ENCODE measurements at regions not wholly inside any gene's neighbourhood (a gene's known extent, or its start where the extent isn't known, plus 50 kb on each side); places are given as distances from the start of the nearest gene placed in this dataset.

DNA sequence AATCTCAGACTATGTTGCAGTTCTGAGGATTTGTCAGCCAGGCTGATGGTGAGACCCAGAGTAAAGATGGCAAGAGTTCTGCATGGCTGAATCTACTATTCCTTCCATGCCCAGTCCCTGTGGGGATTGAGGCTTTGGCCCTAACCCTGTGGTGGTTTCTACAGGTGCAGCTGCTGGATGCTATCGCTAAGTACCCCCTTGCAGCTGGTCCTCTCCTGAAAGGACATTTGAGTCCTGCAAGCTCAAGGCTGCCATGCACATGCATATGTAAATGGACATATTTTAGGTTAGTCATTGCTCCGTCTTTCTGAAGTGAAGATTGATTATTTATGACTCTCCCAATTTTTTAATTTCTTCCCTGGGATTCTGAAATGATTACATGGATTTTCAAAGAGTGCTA lies 1122.2 kb upstream of the CELF2 start:
- no peak overlapping the region for H4K8ac ChIP-seq (ENCODE audit: low read depth in 2 of 2, low read length in 2 of 2)
- ChIA-PET CTCF (no interaction called here), POLR2A (ENCODE audit: unreplicated experiment) (no interaction called here)
- no peak overlapping the region for H4K5ac ChIP-seq (ENCODE audit: low read depth, low read length)
- no peak overlapping the region for H2AFZ ChIP-seq (replicated peaks; ENCODE audit: low read length, poor library complexity)
- no peaks in the 10 kb centered on the region for H3K9me1 ChIP-seq (ENCODE audit: insufficient read depth, low read length)
- H3K56ac ChIP-seq (ENCODE audit: extremely low read depth, insufficient read depth, low read length) = no peak overlapping the region
- dilution Hi-C loops (cut with HindIII; ENCODE audit: low sequenced_read_pairs, unreplicated experiment) = no loop called here
- DNase-seq = no peak
- no peak overlapping the region for H3K4me3 ChIP-seq (ENCODE audit: insufficient read depth, low read depth, low read length)
- no peak overlapping the region for H3K14ac ChIP-seq (replicated peaks; ENCODE audit: low read depth, low read length)
- no peak overlapping the region for H3K4ac ChIP-seq (ENCODE audit: low read depth, low read length)
- ATAC-seq (ENCODE audit: low read depth) = no peak
- intact Hi-C loops (cut with micrococcal nuclease) = no loop called here
- H4K91ac ChIP-seq (ENCODE audit: insufficient read depth, low read depth, low read length) = no peak overlapping the region
- no peaks in the 10 kb centered on the region for H3K9me3 ChIP-seq (ENCODE audit: control insufficient read depth, insufficient read depth, low read length)
- no peaks in the 10 kb centered on the region for H3K4me1 ChIP-seq (ENCODE audit: control insufficient read depth, insufficient read depth, low read length)
- H2AK5ac ChIP-seq (ENCODE audit: low read depth, low read length) = no peak overlapping the region
- H3K79me1 ChIP-seq (ENCODE audit: low read depth in 1 of 2, low read length in 2 of 2) = no peaks in the 10 kb centered on the region
- H2AK9ac ChIP-seq (replicated peaks; ENCODE audit: low read depth, low read length, poor library complexity) = no peak overlapping the region
- no peak overlapping the region for H3K18ac ChIP-seq (ENCODE audit: low read depth, low read length)
- no CpG with 5 or more reads among the region's 2 CpGs for whole genome bisulfite sequencing, 2 experiments (ENCODE audit: extremely low coverage in 2 of 2, insufficient read length in 1 of 2)
- TF ChIP-seq MXI1 (IDR thresholded peaks at IDR 0.05; ENCODE audit: borderline replicate concordance, low read depth, low read length) = no peak
- no peak for TF ChIP-seq ELK1 (IDR thresholded peaks at IDR 0.05; ENCODE audit: borderline replicate concordance, low read depth, low read length)
- TF ChIP-seq FOS (IDR thresholded peaks at IDR 0.05; ENCODE audit: low read depth, low read length) = no peak
- no peak for TF ChIP-seq RAD21 (IDR thresholded peaks at IDR 0.05; ENCODE audit: low read length)
- no peak for TF ChIP-seq BHLHE40 (IDR thresholded peaks at IDR 0.05; ENCODE audit: low read depth, low read length)
- no peak for TF ChIP-seq CTCF (conservative IDR thresholded peaks at IDR 0.05; ENCODE audit: low read depth, low read length)
- no peaks in the 10 kb centered on the region for H4K20me1 ChIP-seq (ENCODE audit: insufficient read depth, low read length)
- no peak overlapping the region for H2BK5ac ChIP-seq (ENCODE audit: low read depth, low read length, poor library complexity, severe bottlenecking)
- H2BK120ac ChIP-seq (ENCODE audit: low read depth, low read length) = no peak overlapping the region
- H3K23ac ChIP-seq (ENCODE audit: low read depth, low read length) = no peak overlapping the region
- no peak overlapping the region for H3K4me2 ChIP-seq (ENCODE audit: low read depth, low read length)
- no peak overlapping the region for H3K27ac ChIP-seq (ENCODE audit: insufficient read depth, low read length)
- H3K9ac ChIP-seq (ENCODE audit: low read depth, low read length) = no peak overlapping the region
- in situ Hi-C loops (cut with MboI; ENCODE audit: low sequenced_read_pairs) = no loop called here
- no peak overlapping the region for H2BK20ac ChIP-seq (ENCODE audit: low read depth, low read length)
- no peaks in the 10 kb centered on the region for H3K36me3 ChIP-seq (ENCODE audit: control insufficient read depth, insufficient read depth, low read length)
- no peak overlapping the region for H2BK15ac ChIP-seq (ENCODE audit: low read depth, low read length)
- no TSS peak for BruUV-seq (replicated peaks)
- H3K27me3 ChIP-seq (ENCODE audit: control insufficient read depth, insufficient read depth, low read length) = no peaks in the 10 kb centered on the region

Measured in IMR-90 (cell line).